ENCODE measurements at regions not wholly inside any gene's neighbourhood (a gene's known extent, or its start where the extent isn't known, plus 50 kb on each side); places are given as distances from the start of the nearest gene placed in this dataset.

GRCh38 chr9:27888661-27889295 lies 315.5 kb upstream of the C9orf72 start:
- DNase-seq (ENCODE audit: low read depth, low spot score) (peak; percentile 22), ATAC-seq (no peak)
- H3K9me3 ChIP-seq (ENCODE audit: control insufficient read depth, insufficient read depth, low read depth, low read length) = no peaks in the 10 kb centered on the region
- H3K27me3 ChIP-seq (ENCODE audit: control insufficient read depth, insufficient read depth, low read length) = no peaks in the 10 kb centered on the region
- in situ Hi-C loops (cut with HindIII; ENCODE audit: low pct_unique_long_range_greater_than_20kb, low sequenced_read_pairs) = no loop called here
- H3K27ac ChIP-seq (ENCODE audit: low read length) = no peak overlapping the region
- H3K4me3 ChIP-seq (ENCODE audit: low read depth in 2 of 2, low read length in 2 of 2) = no peak overlapping the region
- CTCF ChIA-PET = no interaction called here
- TF ChIP-seq CTCF (IDR thresholded peaks at IDR 0.05) = peak; percentile 73
- TF ChIP-seq SIN3A (IDR thresholded peaks at IDR 0.05; ENCODE audit: borderline replicate concordance, insufficient read depth, low read depth, low read length) = no peak
- intact Hi-C loops (cut with micrococcal nuclease; ENCODE audit: unreplicated experiment) = no loop called here
- no TSS peak for BruUV-seq (replicated peaks)
- H3K4me1 ChIP-seq (ENCODE audit: control insufficient read depth, insufficient read depth, low read length) = no peaks in the 10 kb centered on the region
- H3K36me3 ChIP-seq (ENCODE audit: control insufficient read depth, insufficient read depth, low read length) = no peaks in the 10 kb centered on the region
- POLR2A ChIA-PET = no interaction called here

- H3K4me1 ChIP-seq (ENCODE audit: control insufficient read depth, insufficient read depth, low read length) = no peaks in the 10 kb centered on the region
- BruUV-seq (replicated peaks) = no TSS peak
- no peaks in the 10 kb centered on the region for H3K9me3 ChIP-seq (ENCODE audit: control insufficient read depth, insufficient read depth, low read depth, low read length)
- no peaks in the 10 kb centered on the region for H3K27me3 ChIP-seq (ENCODE audit: control insufficient read depth, insufficient read depth, low read length)
- no peak overlapping the region for H3K4me3 ChIP-seq (ENCODE audit: low read depth in 2 of 2, low read length in 2 of 2)
- CTCF ChIA-PET = no interaction called here
- no peaks in the 10 kb centered on the region for H3K36me3 ChIP-seq (ENCODE audit: control insufficient read depth, insufficient read depth, low read length)
- intact Hi-C loops (cut with micrococcal nuclease; ENCODE audit: unreplicated experiment) = no loop called here
- ATAC-seq = no peak
- no peak for TF ChIP-seq CTCF (IDR thresholded peaks at IDR 0.05)
- no peak for TF ChIP-seq REST (IDR thresholded peaks at IDR 0.05; ENCODE audit: insufficient read depth in 1 of 2, low read depth in 2 of 2, low read length in 1 of 2)
- POLR2A ChIA-PET = no interaction called here
- no peak overlapping the region for H3K27ac ChIP-seq (ENCODE audit: low read length)
- no peak for DNase-seq (ENCODE audit: low read depth, low spot score)
- in situ Hi-C loops (cut with HindIII; ENCODE audit: low pct_unique_long_range_greater_than_20kb, low sequenced_read_pairs) = no loop called here
Measured at GRCh38 chr9:27924502-27924901, 351.2 kb upstream of the C9orf72 start.

- H3K4me1 ChIP-seq (ENCODE audit: control insufficient read depth, insufficient read depth, low read length) = no peaks in the 10 kb centered on the region
- H3K9me3 ChIP-seq (ENCODE audit: control insufficient read depth, insufficient read depth, low read depth, low read length) = no peaks in the 10 kb centered on the region
- DNase-seq (ENCODE audit: low read depth, low spot score) = no peak
- H3K36me3 ChIP-seq (ENCODE audit: control insufficient read depth, insufficient read depth, low read length) = no peaks in the 10 kb centered on the region
- no peaks in the 10 kb centered on the region for H3K27me3 ChIP-seq (ENCODE audit: control insufficient read depth, insufficient read depth, low read length)
- BruUV-seq (replicated peaks) = no TSS peak
- in situ Hi-C loops (cut with HindIII; ENCODE audit: low pct_unique_long_range_greater_than_20kb, low sequenced_read_pairs) = no loop called here
- intact Hi-C loops (cut with micrococcal nuclease; ENCODE audit: unreplicated experiment) = no loop called here
- no peak for ATAC-seq
- ChIA-PET POLR2A (no interaction called here), CTCF (no interaction called here)
- H3K4me3 ChIP-seq (ENCODE audit: low read depth in 2 of 2, low read length in 2 of 2) = no peak overlapping the region
- TF ChIP-seq TCF7L2 (IDR thresholded peaks at IDR 0.05; ENCODE audit: low read depth, low read length) (no peak), REST (IDR thresholded peaks at IDR 0.05; ENCODE audit: insufficient read depth in 1 of 2, low read depth in 2 of 2, low read length in 1 of 2) (no peak), SIN3A (IDR thresholded peaks at IDR 0.05; ENCODE audit: borderline replicate concordance, insufficient read depth, low read depth, low read length) (no peak), POLR2AphosphoS5 (IDR thresholded peaks at IDR 0.05; ENCODE audit: low read depth, low read length) (no peak), CTCF (IDR thresholded peaks at IDR 0.05) (no peak)
- H3K27ac ChIP-seq (ENCODE audit: low read length) = no peak overlapping the region
Measured at GRCh38 chr9:27925815-27926214, 352.5 kb upstream of the C9orf72 start.
